Stimulated activated CD4-positive, alpha-beta T cell treated with anti-CD3 and anti-CD28 coated beads, Interleukin-1b, Interleukin-23, amount 100 ng/mL, for 24 hours (primary cell): ENCODE measurements at regions not wholly inside any gene's neighbourhood (a gene's known extent, or its start where the extent isn't known, plus 50 kb on each side); places are given as distances from the start of the nearest gene placed in this dataset.

ENCODE experiments used
- DNase-seq, 4 experiments: peaks; one replicate each; pipeline ENCODE4 v3.0.0-alpha.2; 2020; ENCODE audit warnings: low read depth in 4 of 4, low spot score in 1 of 4

- DNase-seq: no peak
Measured at GRCh38 chr6:170022827-170023619, 267.9 kb downstream of the DLL1 start.

- DNase-seq: no peak
Measured at GRCh38 chr6:170022291-170022722, 268.6 kb downstream of the DLL1 start.

GRCh38 chr6:170021579-170021978 lies 269.3 kb downstream of the DLL1 start:
- no peak for DNase-seq

GRCh38 chr6:170019818-170020583 lies 268.6 kb downstream of the ERMARD start:
- no peak for DNase-seq

GRCh38 chr6:170018936-170019817 lies 267.8 kb downstream of the ERMARD start:
- DNase-seq: no peak

GRCh38 chr6:170018422-170018935 lies 267.1 kb downstream of the ERMARD start:
- DNase-seq: no peak

GRCh38 chr6:170017603-170018320 lies 266.3 kb downstream of the ERMARD start:
- no peak for DNase-seq

GRCh38 chr6:170013815-170014214 lies 262.4 kb downstream of the ERMARD start:
- DNase-seq: no peak

- DNase-seq: no peak
Measured at GRCh38 chr6:170012037-170012330, 260.6 kb downstream of the ERMARD start.

- DNase-seq: no peak
Measured at GRCh38 chr6:170011204-170012036, 260.0 kb downstream of the ERMARD start.

GRCh38 chr6:170010665-170011203 lies 259.3 kb downstream of the ERMARD start:
- no peak for DNase-seq

GRCh38 chr6:170008294-170008785 lies 256.9 kb downstream of the ERMARD start:
- no peak for DNase-seq

- DNase-seq: no peak
Measured at GRCh38 chr6:170007468-170008293, 256.3 kb downstream of the ERMARD start.

GRCh38 chr6:170006900-170007467 lies 255.6 kb downstream of the ERMARD start:
- DNase-seq: no peak

- DNase-seq: no peak
Measured at GRCh38 chr6:170006071-170006899, 254.9 kb downstream of the ERMARD start.

- DNase-seq: no peak
Measured at GRCh38 chr6:170005665-170006064, 254.2 kb downstream of the ERMARD start.

GRCh38 chr6:170004585-170005210 lies 253.3 kb downstream of the ERMARD start:
- DNase-seq: no peak
